ENCODE measurements at regions not wholly inside any gene's neighbourhood (a gene's known extent, or its start where the extent isn't known, plus 50 kb on each side); places are given as distances from the start of the nearest gene placed in this dataset.

DNA sequence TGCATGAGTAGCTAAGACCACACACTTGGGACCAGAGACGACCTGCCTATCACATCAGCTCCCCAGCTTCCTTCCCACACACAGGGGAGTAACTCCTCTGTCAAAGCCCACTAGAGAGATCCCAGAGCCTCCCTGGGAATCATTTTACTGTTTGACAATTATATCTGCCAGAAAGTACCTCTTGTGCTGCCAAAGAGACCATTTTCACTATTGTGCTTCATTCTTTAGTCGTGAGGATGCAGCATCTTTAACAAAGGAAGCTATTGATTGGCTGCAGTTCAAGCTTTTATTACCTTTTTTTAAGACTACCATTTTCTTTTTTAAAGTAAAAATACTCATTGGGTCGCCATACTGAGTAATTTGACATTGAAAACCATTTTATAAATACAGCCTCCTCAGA is 194.5 kb upstream of the RGS6 start:
- TF ChIP-seq TAF1 (IDR thresholded peaks at IDR 0.05; ENCODE audit: borderline replicate concordance, insufficient read depth, low read length), result no peak
- TF ChIP-seq, protein P1, sequence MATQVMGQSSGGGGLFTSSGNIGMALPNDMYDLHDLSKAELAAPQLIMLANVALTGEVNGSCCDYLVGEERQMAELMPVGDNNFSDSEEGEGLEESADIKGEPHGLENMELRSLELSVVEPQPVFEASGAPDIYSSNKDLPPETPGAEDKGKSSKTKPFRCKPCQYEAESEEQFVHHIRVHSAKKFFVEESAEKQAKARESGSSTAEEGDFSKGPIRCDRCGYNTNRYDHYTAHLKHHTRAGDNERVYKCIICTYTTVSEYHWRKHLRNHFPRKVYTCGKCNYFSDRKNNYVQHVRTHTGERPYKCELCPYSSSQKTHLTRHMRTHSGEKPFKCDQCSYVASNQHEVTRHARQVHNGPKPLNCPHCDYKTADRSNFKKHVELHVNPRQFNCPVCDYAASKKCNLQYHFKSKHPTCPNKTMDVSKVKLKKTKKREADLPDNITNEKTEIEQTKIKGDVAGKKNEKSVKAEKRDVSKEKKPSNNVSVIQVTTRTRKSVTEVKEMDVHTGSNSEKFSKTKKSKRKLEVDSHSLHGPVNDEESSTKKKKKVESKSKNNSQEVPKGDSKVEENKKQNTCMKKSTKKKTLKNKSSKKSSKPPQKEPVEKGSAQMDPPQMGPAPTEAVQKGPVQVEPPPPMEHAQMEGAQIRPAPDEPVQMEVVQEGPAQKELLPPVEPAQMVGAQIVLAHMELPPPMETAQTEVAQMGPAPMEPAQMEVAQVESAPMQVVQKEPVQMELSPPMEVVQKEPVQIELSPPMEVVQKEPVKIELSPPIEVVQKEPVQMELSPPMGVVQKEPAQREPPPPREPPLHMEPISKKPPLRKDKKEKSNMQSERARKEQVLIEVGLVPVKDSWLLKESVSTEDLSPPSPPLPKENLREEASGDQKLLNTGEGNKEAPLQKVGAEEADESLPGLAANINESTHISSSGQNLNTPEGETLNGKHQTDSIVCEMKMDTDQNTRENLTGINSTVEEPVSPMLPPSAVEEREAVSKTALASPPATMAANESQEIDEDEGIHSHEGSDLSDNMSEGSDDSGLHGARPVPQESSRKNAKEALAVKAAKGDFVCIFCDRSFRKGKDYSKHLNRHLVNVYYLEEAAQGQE (IDR thresholded peaks at IDR 0.05; ENCODE audit: insufficient read depth in 1 of 2, low read depth in 2 of 2, low read length in 2 of 2), result no peak
- TF ChIP-seq SIN3A (IDR thresholded peaks at IDR 0.05; ENCODE audit: borderline replicate concordance, insufficient read depth, low read length), result no peak
- no peak for TF ChIP-seq FOXP2 (optimal IDR thresholded peaks at IDR 0.05; ENCODE audit: borderline replicate concordance, extremely low read depth, extremely low read length, insufficient read depth)
- no peak for TF ChIP-seq POLR2AphosphoS5 (IDR thresholded peaks at IDR 0.05; ENCODE audit: low read depth, low read length)

DNA sequence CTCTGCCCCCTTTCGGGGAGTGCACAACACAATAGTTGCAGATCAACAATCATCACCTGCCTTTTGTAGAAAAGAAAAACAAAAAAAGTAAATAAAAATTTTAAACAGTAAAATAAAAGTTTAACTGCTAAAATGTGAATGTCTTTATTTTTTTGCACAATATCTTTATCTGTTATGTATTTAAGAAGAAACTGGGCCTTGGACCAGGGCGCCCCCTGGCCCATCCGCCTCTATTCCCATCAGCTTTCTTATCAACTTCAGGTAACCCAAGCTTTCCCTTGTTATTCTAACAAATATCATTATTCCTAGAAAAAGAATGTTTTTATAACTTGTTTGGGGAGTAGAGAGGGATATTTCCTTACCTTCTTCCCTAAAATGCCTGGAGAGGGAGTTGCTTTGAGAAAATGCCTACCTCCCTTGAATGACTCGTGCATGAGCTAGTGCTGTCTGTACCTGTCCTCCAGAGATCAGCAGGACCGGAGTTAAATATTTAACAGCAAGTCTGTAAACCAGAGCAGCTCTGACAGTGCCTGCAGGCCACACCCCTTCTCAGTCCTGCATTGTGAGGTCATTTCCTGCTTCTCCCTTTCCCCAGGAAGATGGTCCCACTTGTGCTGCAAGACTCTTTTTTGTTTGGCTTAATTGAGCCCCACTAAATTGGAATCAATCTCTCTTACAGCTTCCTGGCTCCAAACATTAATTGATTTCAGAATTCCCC is 192.8 kb upstream of the RGS6 start:
- TF ChIP-seq, protein P1 (IDR thresholded peaks at IDR 0.05; ENCODE audit: insufficient read depth in 1 of 2, low read depth in 2 of 2, low read length in 2 of 2), result no peak
- TF ChIP-seq FOXP2 (optimal IDR thresholded peaks at IDR 0.05; ENCODE audit: borderline replicate concordance, extremely low read depth, extremely low read length, insufficient read depth) (no peak), SIN3A (IDR thresholded peaks at IDR 0.05; ENCODE audit: borderline replicate concordance, insufficient read depth, low read length) (no peak), TAF1 (IDR thresholded peaks at IDR 0.05; ENCODE audit: borderline replicate concordance, insufficient read depth, low read length) (no peak), POLR2AphosphoS5 (IDR thresholded peaks at IDR 0.05; ENCODE audit: low read depth, low read length) (no peak)

DNA sequence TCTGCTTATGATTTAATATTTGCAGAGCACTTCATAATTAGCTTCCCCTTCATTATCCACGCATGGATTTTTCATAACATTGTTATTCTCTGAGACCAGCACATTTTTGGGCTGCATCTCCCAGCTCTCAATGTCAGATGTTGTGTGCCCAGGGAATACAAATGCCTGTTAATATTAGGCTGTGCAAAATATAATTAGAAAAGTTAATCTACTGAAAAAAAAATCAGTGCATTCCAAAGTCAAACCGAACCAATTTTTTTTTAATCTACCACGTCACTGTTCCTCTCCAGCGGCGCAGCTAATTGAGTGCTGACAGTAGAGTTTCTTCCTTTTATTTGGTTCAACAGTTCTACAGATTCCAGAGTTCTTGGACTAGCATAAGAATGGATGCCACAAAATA is 191.0 kb upstream of the RGS6 start:
- TF ChIP-seq TAF1 (IDR thresholded peaks at IDR 0.05; ENCODE audit: borderline replicate concordance, insufficient read depth, low read length) (no peak), SIN3A (IDR thresholded peaks at IDR 0.05; ENCODE audit: borderline replicate concordance, insufficient read depth, low read length) (no peak), FOXP2 (optimal IDR thresholded peaks at IDR 0.05; ENCODE audit: borderline replicate concordance, extremely low read depth, extremely low read length, insufficient read depth) (no peak), POLR2AphosphoS5 (IDR thresholded peaks at IDR 0.05; ENCODE audit: low read depth, low read length) (no peak)
- TF ChIP-seq, protein P1 (IDR thresholded peaks at IDR 0.05; ENCODE audit: insufficient read depth in 1 of 2, low read depth in 2 of 2, low read length in 2 of 2), result no peak

DNA sequence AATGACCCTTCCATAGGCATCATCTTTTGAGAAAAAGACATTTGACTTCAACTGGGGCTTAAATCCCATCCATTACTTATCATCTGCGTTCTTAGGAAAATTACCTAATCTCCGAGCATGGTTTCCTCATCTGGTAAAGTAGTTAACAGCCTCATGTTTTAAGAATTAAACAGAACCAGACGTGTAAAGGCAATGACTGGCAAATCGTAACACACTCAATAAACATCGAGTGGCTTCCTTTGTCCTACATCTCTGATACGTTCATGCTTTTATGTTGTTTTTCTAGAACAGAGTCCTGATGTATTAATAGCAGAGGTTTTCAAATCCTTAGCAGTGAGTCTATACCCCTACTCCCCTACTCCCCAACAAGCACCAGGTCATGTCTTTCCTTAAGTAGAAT is 189.7 kb upstream of the RGS6 start:
- TF ChIP-seq FOXP2 (optimal IDR thresholded peaks at IDR 0.05; ENCODE audit: borderline replicate concordance, extremely low read depth, extremely low read length, insufficient read depth) (no peak), SIN3A (IDR thresholded peaks at IDR 0.05; ENCODE audit: borderline replicate concordance, insufficient read depth, low read length) (no peak), TAF1 (IDR thresholded peaks at IDR 0.05; ENCODE audit: borderline replicate concordance, insufficient read depth, low read length) (no peak), POLR2AphosphoS5 (IDR thresholded peaks at IDR 0.05; ENCODE audit: low read depth, low read length) (no peak)
- TF ChIP-seq, protein P1 (IDR thresholded peaks at IDR 0.05; ENCODE audit: insufficient read depth in 1 of 2, low read depth in 2 of 2, low read length in 2 of 2), result no peak
